H1 (cell line): ENCODE measurements at regions not wholly inside any gene's neighbourhood (a gene's known extent, or its start where the extent isn't known, plus 50 kb on each side); places are given as distances from the start of the nearest gene placed in this dataset.

ENCODE experiments used
- POU5F1 ChIP-seq: IDR thresholded peaks from 2 replicates; pipeline ENCODE4 v1.6.1; 2011; ENCODE audit warnings: low read depth, mild to moderate bottlenecking, low read length, moderate library complexity

GRCh38 chr7:15905251-15906040, 219.0 kb upstream of the MEOX2 start (continued):
- no peak for TF ChIP-seq POU5F1
